PC-3 (cell line): ENCODE measurements at regions not wholly inside any gene's neighbourhood (a gene's known extent, or its start where the extent isn't known, plus 50 kb on each side); places are given as distances from the start of the nearest gene placed in this dataset.

Source experiments
- ATAC-seq: fragments of 200-7000 bp; cut with Tn5 transposase; 2 replicates; pipeline ENCODE4 v1.9.1; 2020; ENCODE audit warnings: mild to moderate bottlenecking, moderate library complexity
- BruUV-seq: library from RNA; stranded (reverse); fragments of 400-500 nt; replicated peaks from 2 replicates; lab custom pipeline; 2021; lab: Mats Ljungman, UMichigan
- CTCF ChIA-PET: fragments of 300-600 bp; sonication (Branson Sonifier 250); formaldehyde crosslinking; loops from one replicate; lab custom pipeline; 2022; ENCODE audit warnings: antibody characterized with exemption; lab: Charles Lee
- POLR2A ChIA-PET: fragments of 300-600 bp; sonication (Branson Sonifier 250); formaldehyde crosslinking; loops from one replicate; lab custom pipeline; 2022; ENCODE audit warnings: antibody characterized with exemption; ENCODE audit not compliant: unreplicated experiment; lab: Charles Lee
- DNase-seq: peaks from one replicate; pipeline ENCODE4 v3.0.0-alpha.2; 2015
- H2AFZ ChIP-seq: fragments of 300-600 bp; sonication (generic); 2 replicates; pipeline ENCODE4 v1.6.0; 2016; ENCODE audit warnings: antibody characterized with exemption, low read length
- H3F3A ChIP-seq: fragments of 300-600 bp; sonication (generic); one replicate; pipeline ENCODE4 v1.6.0; 2017; ENCODE audit warnings: antibody characterized with exemption, low read length, control low read depth, mild to moderate bottlenecking; ENCODE audit not compliant: unreplicated experiment
- H3K27ac ChIP-seq: fragments of 300-600 bp; sonication (generic); 2 replicates; pipeline ENCODE4 v1.5.1; 2016; ENCODE audit warnings: mild to moderate bottlenecking, low read length
- H3K27me3 ChIP-seq: fragments of 300-600 bp; sonication (generic); 2 replicates; pipeline ENCODE4 v1.6.1; 2016; ENCODE audit warnings: low read length, mixed read lengths
- H3K36me3 ChIP-seq: fragments of 300-600 bp; sonication (generic); 2 replicates; pipeline ENCODE4 v1.6.1; 2016; ENCODE audit warnings: low read depth, mixed run types, low read length, mixed read lengths
- H3K4me1 ChIP-seq: fragments of 300-600 bp; sonication (generic); 2 replicates; pipeline ENCODE4 v1.5.1; 2016; ENCODE audit warnings: low read length; ENCODE audit not compliant: insufficient read depth
- H3K4me2 ChIP-seq: fragments of 300-600 bp; sonication (generic); 2 replicates; pipeline ENCODE4 v1.6.0; 2016; ENCODE audit warnings: low read length
- H3K4me3 ChIP-seq: fragments of 300-600 bp; sonication (generic); 2 replicates; pipeline ENCODE4 v1.5.1; 2016; ENCODE audit warnings: mild to moderate bottlenecking, low read length, mixed read lengths
- H3K79me2 ChIP-seq: fragments of 300-600 bp; sonication (generic); 2 replicates; pipeline ENCODE4 v1.6.1; 2017; ENCODE audit warnings: low read length, mixed read lengths
- H3K9ac ChIP-seq: fragments of 300-600 bp; sonication (generic); 2 replicates; pipeline ENCODE4 v1.6.0; 2016; ENCODE audit warnings: mild to moderate bottlenecking, low read length
- H3K9me2 ChIP-seq: fragments of 300-600 bp; sonication (generic); replicated peaks from 2 replicates; pipeline ENCODE4 v1.6.1; 2016; ENCODE audit warnings: mixed run types, low read length, mixed read lengths
- H3K9me3 ChIP-seq: fragments of 300-600 bp; sonication (generic); 2 replicates; pipeline ENCODE4 v1.6.1; 2016; ENCODE audit warnings: low read length, mixed read lengths
- H4K20me1 ChIP-seq: fragments of 300-600 bp; sonication (generic); 2 replicates; pipeline ENCODE4 v1.6.1; 2016; ENCODE audit warnings: low read length, mixed read lengths
- CTCF ChIP-seq: fragments of 300-600 bp; sonication (generic); conservative IDR thresholded peaks from 2 replicates; pipeline ENCODE4 v1.5.1; 2017; ENCODE audit warnings: antibody characterized with exemption, low read depth, mild to moderate bottlenecking, low read length
- EZH2 ChIP-seq: fragments of 300-600 bp; sonication (generic); IDR thresholded peaks from one replicate; pipeline ENCODE4 v1.6.1; 2017; ENCODE audit warnings: antibody characterized with exemption, mild to moderate bottlenecking, low read length; ENCODE audit not compliant: unreplicated experiment
- EZH2phosphoT487 ChIP-seq: fragments of 300-600 bp; sonication (generic); IDR thresholded peaks from 2 replicates; pipeline ENCODE4 v1.6.1; 2018; ENCODE audit warnings: mild to moderate bottlenecking, antibody characterized with exemption, low read length, borderline replicate concordance
- intact Hi-C: fragments of 100-400 bp; cut with micrococcal nuclease; formaldehyde crosslinking; loops from 2 replicates; pipeline ENCODE4 v1.9.0; 2023

- Histone ChIP-seq H3K9me2 (no peaks in the 10 kb centered on the region), H3K4me1 (no peaks in the 10 kb centered on the region), H3F3A (no peaks in the 10 kb centered on the region), H3K9me3 (no peaks in the 10 kb centered on the region), H3K9ac (no peak overlapping the region), H2AFZ (no peak overlapping the region), H3K36me3 (no peaks in the 10 kb centered on the region), H3K27ac (no peak overlapping the region), H3K79me2 (no peaks in the 10 kb centered on the region), H4K20me1 (no peaks in the 10 kb centered on the region), H3K4me3 (no peak overlapping the region), H3K4me2 (no peak overlapping the region), H3K27me3 (no peaks in the 10 kb centered on the region)
- ATAC-seq (no peak), DNase-seq (no peak)
- ChIA-PET CTCF (no interaction called here), POLR2A (no interaction called here)
- TF ChIP-seq EZH2phosphoT487 (no peak), CTCF (no peak), EZH2 (no peak)
- intact Hi-C loops, result no loop called here
- BruUV-seq, result no TSS peak
Measured at GRCh38 chr9:90019626-90020025, 414.8 kb downstream of the GADD45G start.

GRCh38 chr9:90020276-90020871 lies 415.6 kb downstream of the GADD45G start:
- ChIA-PET CTCF (no interaction called here), POLR2A (no interaction called here)
- no TSS peak for BruUV-seq

More at GRCh38 chr9:90020276-90020871, 415.6 kb downstream of the GADD45G start:
- Histone ChIP-seq H3K27me3 (no peaks in the 10 kb centered on the region), H3K9me2 (no peaks in the 10 kb centered on the region), H3K4me2 (no peak overlapping the region), H3K79me2 (no peaks in the 10 kb centered on the region), H3K9ac (no peak overlapping the region), H3K27ac (no peak overlapping the region), H3K4me1 (no peaks in the 10 kb centered on the region), H2AFZ (no peak overlapping the region), H3K4me3 (no peak overlapping the region), H3K36me3 (no peaks in the 10 kb centered on the region), H3F3A (no peaks in the 10 kb centered on the region), H4K20me1 (no peaks in the 10 kb centered on the region), H3K9me3 (no peaks in the 10 kb centered on the region)
- TF ChIP-seq EZH2 (no peak), CTCF (no peak), EZH2phosphoT487 (no peak)
- no peak for DNase-seq
- intact Hi-C loops, result no loop called here
- ATAC-seq, result no peak
